ENCODE measurements at regions not wholly inside any gene's neighbourhood (a gene's known extent, or its start where the extent isn't known, plus 50 kb on each side); places are given as distances from the start of the nearest gene placed in this dataset.

DNA sequence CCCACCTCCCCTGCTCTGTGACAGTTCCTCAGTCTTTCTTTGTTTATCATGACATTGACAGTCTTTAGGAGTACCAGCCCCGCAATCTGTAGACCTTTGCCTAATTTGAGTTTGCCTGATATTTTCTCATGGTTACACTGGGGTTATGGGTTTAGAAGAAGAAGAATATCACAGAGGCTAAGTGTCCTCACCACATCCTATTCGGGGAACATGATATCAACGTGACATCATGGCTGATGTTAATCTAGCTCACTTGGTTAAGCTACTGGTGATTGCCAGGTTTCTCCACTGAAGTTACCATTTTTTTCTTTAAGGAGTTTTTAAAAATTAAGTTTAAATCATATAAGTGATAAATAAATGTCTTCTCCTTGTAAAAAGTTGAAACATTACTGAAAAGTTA lies 127.5 kb downstream of the CEP57L1 start:
- CTCF ChIA-PET (ENCODE audit: low intra/inter-chr PET ratio), result no interaction called here
- Histone ChIP-seq H2AFZ (ENCODE audit: low read depth, low read length) (no peak overlapping the region), H3K36me3 (ENCODE audit: control insufficient read depth, insufficient read depth, low read length) (no peaks in the 10 kb centered on the region), H3K4me3 (no peak overlapping the region), H3K27me3 (ENCODE audit: control insufficient read depth in 2 of 2, insufficient read depth in 2 of 2, low read length in 2 of 2) (no peaks in the 10 kb centered on the region), H3K4me1 (replicated peaks in 1 of 2; ENCODE audit: control insufficient read depth in 2 of 2, insufficient read depth in 2 of 2, low read length in 2 of 2) (peaks cover 0 to 3% of the 10 kb centered on the region in 2 experiments; a peak in 1 of 5 replicates), H3K27ac (ENCODE audit: extremely low read depth, low read depth, low read length) (no peak overlapping the region), H3K9me1 (ENCODE audit: control insufficient read depth, insufficient read depth, low read length) (no peaks in the 10 kb centered on the region), H3K9me3 (replicated peaks; ENCODE audit: control insufficient read depth, insufficient read depth, low read depth, low read length) (no peaks in the 10 kb centered on the region), H4K20me1 (replicated peaks; ENCODE audit: control insufficient read depth, insufficient read depth, low read length) (no peaks in the 10 kb centered on the region), H3K9ac (ENCODE audit: insufficient read depth in 1 of 2, low read depth in 2 of 2, low read length in 2 of 2) (no peak overlapping the region), H3K4me2 (ENCODE audit: insufficient read depth, low read length) (no peak overlapping the region), H3K79me2 (ENCODE audit: control insufficient read depth, insufficient read depth, low read length) (no peaks in the 10 kb centered on the region)
- no peak for DNase-seq (ENCODE audit: extremely low read depth in 1 of 4, low spot score in 3 of 4)
- intact Hi-C loops (cut with micrococcal nuclease), result no loop called here
- WGBS (ENCODE audit: insufficient coverage, low coverage, missing lambda C conversion rate), result 27% methylated on average over 3 of the region's 3 CpGs
- in situ Hi-C loops (cut with MboI), result no loop called here
- POLR2A ChIA-PET, result interaction anchor here (0.7 kb wide), 1 partner anchor 273 kb away, joined by 3 read pairs; no protein-coding TSS in a partner anchor
- ATAC-seq, result no peak; the same call in 2 of the 3 replicates
- no peak for FAIRE-seq
- BruUV-seq (replicated peaks), result no TSS peak
- TF ChIP-seq MEF2A (IDR thresholded peaks at IDR 0.05; ENCODE audit: control insufficient read depth, low read depth, low read length) (peak; percentile 62; the same call in 1 of the 2 replicates), MTF1 (CRISPR knock-in tag; IDR thresholded peaks at IDR 0.05; ENCODE audit: borderline replicate concordance) (no peak), PHF20 (IDR thresholded peaks at IDR 0.05; ENCODE audit: partially characterized antibody) (no peak), EHMT2 (IDR thresholded peaks at IDR 0.05) (no peak), JUND (IDR thresholded peaks at IDR 0.05; ENCODE audit: borderline replicate concordance, low read depth, low read length) (no peak), JUND (tag; IDR thresholded peaks at IDR 0.05; ENCODE audit: borderline replicate concordance, low read depth, low read length) (peak; percentile 29; the same call in 1 of the 3 replicates), SPI1 (IDR thresholded peaks at IDR 0.05; ENCODE audit: borderline replicate concordance, low read depth, low read length) (no peak), TEAD2 (tag; IDR thresholded peaks at IDR 0.05) (no peak), MTA3 (IDR thresholded peaks at IDR 0.05; ENCODE audit: borderline replicate concordance) (no peak), SMARCA4 (IDR thresholded peaks at IDR 0.05) (0 out of 2 replicates have a peak, but pooled peaks have one; percentile 15)
- TF ChIP-seq, protein P1, sequence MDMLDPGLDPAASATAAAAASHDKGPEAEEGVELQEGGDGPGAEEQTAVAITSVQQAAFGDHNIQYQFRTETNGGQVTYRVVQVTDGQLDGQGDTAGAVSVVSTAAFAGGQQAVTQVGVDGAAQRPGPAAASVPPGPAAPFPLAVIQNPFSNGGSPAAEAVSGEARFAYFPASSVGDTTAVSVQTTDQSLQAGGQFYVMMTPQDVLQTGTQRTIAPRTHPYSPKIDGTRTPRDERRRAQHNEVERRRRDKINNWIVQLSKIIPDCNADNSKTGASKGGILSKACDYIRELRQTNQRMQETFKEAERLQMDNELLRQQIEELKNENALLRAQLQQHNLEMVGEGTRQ (CRISPR knock-in tag; IDR thresholded peaks at IDR 0.05), result no peak
- TF ChIP-seq, protein P2, sequence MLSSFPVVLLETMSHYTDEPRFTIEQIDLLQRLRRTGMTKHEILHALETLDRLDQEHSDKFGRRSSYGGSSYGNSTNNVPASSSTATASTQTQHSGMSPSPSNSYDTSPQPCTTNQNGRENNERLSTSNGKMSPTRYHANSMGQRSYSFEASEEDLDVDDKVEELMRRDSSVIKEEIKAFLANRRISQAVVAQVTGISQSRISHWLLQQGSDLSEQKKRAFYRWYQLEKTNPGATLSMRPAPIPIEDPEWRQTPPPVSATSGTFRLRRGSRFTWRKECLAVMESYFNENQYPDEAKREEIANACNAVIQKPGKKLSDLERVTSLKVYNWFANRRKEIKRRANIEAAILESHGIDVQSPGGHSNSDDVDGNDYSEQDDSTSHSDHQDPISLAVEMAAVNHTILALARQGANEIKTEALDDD (IDR thresholded peaks at IDR 0.05), result peak; percentile 44; the same call in 1 of the 2 replicates
- TF ChIP-seq, protein P3, sequence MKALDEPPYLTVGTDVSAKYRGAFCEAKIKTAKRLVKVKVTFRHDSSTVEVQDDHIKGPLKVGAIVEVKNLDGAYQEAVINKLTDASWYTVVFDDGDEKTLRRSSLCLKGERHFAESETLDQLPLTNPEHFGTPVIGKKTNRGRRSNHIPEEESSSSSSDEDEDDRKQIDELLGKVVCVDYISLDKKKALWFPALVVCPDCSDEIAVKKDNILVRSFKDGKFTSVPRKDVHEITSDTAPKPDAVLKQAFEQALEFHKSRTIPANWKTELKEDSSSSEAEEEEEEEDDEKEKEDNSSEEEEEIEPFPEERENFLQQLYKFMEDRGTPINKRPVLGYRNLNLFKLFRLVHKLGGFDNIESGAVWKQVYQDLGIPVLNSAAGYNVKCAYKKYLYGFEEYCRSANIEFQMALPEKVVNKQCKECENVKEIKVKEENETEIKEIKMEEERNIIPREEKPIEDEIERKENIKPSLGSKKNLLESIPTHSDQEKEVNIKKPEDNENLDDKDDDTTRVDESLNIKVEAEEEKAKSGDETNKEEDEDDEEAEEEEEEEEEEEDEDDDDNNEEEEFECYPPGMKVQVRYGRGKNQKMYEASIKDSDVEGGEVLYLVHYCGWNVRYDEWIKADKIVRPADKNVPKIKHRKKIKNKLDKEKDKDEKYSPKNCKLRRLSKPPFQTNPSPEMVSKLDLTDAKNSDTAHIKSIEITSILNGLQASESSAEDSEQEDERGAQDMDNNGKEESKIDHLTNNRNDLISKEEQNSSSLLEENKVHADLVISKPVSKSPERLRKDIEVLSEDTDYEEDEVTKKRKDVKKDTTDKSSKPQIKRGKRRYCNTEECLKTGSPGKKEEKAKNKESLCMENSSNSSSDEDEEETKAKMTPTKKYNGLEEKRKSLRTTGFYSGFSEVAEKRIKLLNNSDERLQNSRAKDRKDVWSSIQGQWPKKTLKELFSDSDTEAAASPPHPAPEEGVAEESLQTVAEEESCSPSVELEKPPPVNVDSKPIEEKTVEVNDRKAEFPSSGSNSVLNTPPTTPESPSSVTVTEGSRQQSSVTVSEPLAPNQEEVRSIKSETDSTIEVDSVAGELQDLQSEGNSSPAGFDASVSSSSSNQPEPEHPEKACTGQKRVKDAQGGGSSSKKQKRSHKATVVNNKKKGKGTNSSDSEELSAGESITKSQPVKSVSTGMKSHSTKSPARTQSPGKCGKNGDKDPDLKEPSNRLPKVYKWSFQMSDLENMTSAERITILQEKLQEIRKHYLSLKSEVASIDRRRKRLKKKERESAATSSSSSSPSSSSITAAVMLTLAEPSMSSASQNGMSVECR (CRISPR knock-in tag; IDR thresholded peaks at IDR 0.05), result no peak
- TF ChIP-seq, protein P4, sequence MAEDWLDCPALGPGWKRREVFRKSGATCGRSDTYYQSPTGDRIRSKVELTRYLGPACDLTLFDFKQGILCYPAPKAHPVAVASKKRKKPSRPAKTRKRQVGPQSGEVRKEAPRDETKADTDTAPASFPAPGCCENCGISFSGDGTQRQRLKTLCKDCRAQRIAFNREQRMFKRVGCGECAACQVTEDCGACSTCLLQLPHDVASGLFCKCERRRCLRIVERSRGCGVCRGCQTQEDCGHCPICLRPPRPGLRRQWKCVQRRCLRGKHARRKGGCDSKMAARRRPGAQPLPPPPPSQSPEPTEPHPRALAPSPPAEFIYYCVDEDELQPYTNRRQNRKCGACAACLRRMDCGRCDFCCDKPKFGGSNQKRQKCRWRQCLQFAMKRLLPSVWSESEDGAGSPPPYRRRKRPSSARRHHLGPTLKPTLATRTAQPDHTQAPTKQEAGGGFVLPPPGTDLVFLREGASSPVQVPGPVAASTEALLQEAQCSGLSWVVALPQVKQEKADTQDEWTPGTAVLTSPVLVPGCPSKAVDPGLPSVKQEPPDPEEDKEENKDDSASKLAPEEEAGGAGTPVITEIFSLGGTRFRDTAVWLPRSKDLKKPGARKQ (CRISPR knock-in tag; IDR thresholded peaks at IDR 0.05), result no peak

Measured in K562 (cell line).